HCT116 (cell line): ENCODE measurements at regions not wholly inside any gene's neighbourhood (a gene's known extent, or its start where the extent isn't known, plus 50 kb on each side); places are given as distances from the start of the nearest gene placed in this dataset.

Source experiments
- ATAC-seq: fragments of 200-7000 bp; cut with Tn5 transposase; 2 replicates; pipeline ENCODE4 v1.9.1; 2020; ENCODE audit warnings: mild to moderate bottlenecking, moderate library complexity
- BruUV-seq: library from RNA; stranded (reverse); fragments of 400-500 nt; replicated peaks from 2 replicates; lab custom pipeline; 2021; lab: Mats Ljungman, UMichigan
- CTCF ChIA-PET: fragments of 300-600 bp; sonication (Branson Sonifier 250); formaldehyde crosslinking; loops from one replicate; lab custom pipeline; 2021; ENCODE audit warnings: antibody characterized with exemption; lab: Charles Lee
- POLR2A ChIA-PET: fragments of 300-600, 350-600 bp; sonication (Branson Sonifier 250); formaldehyde crosslinking; loops from one replicate; lab custom pipeline; 2021; ENCODE audit warnings: antibody characterized with exemption; lab: Charles Lee
- RAD21 ChIA-PET, 2 experiments: fragments of 300-600 bp; sonication (Branson Sonifier 250); formaldehyde crosslinking; loops; one replicate each; lab custom pipeline; 2023; ENCODE audit warnings: low total read pairs in 2 of 2; ENCODE audit not compliant: uncharacterized antibody in 2 of 2, unreplicated experiment in 2 of 2, low non-redundant PET in 1 of 2; lab: Charles Lee
- DNase-seq: peaks from one replicate; pipeline ENCODE4 v3.0.0-alpha.2; 2010; ENCODE audit warnings: low read depth, low spot score
- H2AFZ ChIP-seq: fragments of 200-600 bp; shearing (Covaris generic), sonication (generic); 2 replicates; pipeline ENCODE4 v1.6.1; 2017; ENCODE audit warnings: low read depth, mixed run types, mixed read lengths, antibody characterized with exemption, low read length; ENCODE audit not compliant: poor library complexity, severe bottlenecking
- H3K27ac ChIP-seq: 2 replicates; pipeline ENCODE4 v1.5.1; 2012; ENCODE audit warnings: low read depth, low read length
- H3K27me3 ChIP-seq: fragments of 200-600 bp; sonication (generic); 2 replicates; pipeline ENCODE4 v1.6.1; 2016; ENCODE audit warnings: mixed run types, low read length, mixed read lengths; ENCODE audit not compliant: insufficient read depth
- H3K36me3 ChIP-seq, 2 experiments: fragments of 200-500 bp in 1 of 2; fragments of 200-600 bp in 1 of 2; sonication (Bioruptor generic) in 1 of 2; sonication (generic) in 1 of 2; 2 replicates each; pipeline versions ENCODE4 v1.5.1 to v1.6.1; 2014 to 2016; ENCODE audit warnings: low read length in 2 of 2, inconsistent platforms in 1 of 2, mixed read lengths in 1 of 2, mixed run types in 1 of 2; ENCODE audit not compliant: insufficient read depth in 2 of 2, control insufficient read depth in 1 of 2
- H3K4me1 ChIP-seq, 2 experiments: fragments of 200-600 bp in 1 of 2; sonication (generic) in 1 of 2; 2 replicates each; pipeline versions ENCODE4 v1.5.1 to v1.6.1; 2012 to 2017; ENCODE audit warnings: low read length in 2 of 2, inconsistent platforms in 1 of 2, mild to moderate bottlenecking in 1 of 2, mixed read lengths in 1 of 2, mixed run types in 1 of 2, moderate library complexity in 1 of 2; ENCODE audit not compliant: insufficient read depth in 2 of 2, control insufficient read depth in 1 of 2
- H3K4me2 ChIP-seq: fragments of 200-600 bp; sonication (generic); 2 replicates; pipeline ENCODE4 v1.6.1; 2017; ENCODE audit warnings: mixed run types, low read length, mixed read lengths
- H3K4me3 ChIP-seq, 2 experiments: fragments of 200-600 bp in 1 of 2; sonication (generic) in 1 of 2; replicated peaks in 1 of 2; 2 replicates each; pipeline ENCODE4 v1.5.1; 2011 to 2016; ENCODE audit warnings: low read length in 2 of 2, control low read depth in 1 of 2, low read depth in 1 of 2, mild to moderate bottlenecking in 1 of 2, mixed read lengths in 1 of 2, mixed run types in 1 of 2
- H3K79me2 ChIP-seq: fragments of 200-600 bp; sonication (generic); 2 replicates; pipeline ENCODE4 v1.6.1; 2017; ENCODE audit warnings: mild to moderate bottlenecking, mixed run types, low read length, moderate library complexity, mixed read lengths; ENCODE audit not compliant: insufficient read depth
- H3K9ac ChIP-seq: fragments of 200-600 bp; sonication (generic); 2 replicates; pipeline ENCODE4 v1.6.1; 2016; ENCODE audit warnings: low read length, mixed read lengths
- H3K9me2 ChIP-seq: fragments of 200-600 bp; sonication (generic), shearing (Covaris generic); 2 replicates; pipeline ENCODE4 v1.6.1; 2017; ENCODE audit warnings: mixed run types, mild to moderate bottlenecking, moderate library complexity; ENCODE audit not compliant: insufficient read depth
- H3K9me3 ChIP-seq, 2 experiments: fragments of 200-500 bp in 1 of 2; fragments of 200-600 bp in 1 of 2; sonication (Bioruptor generic) in 1 of 2; sonication (generic) in 1 of 2; 2 replicates each; pipeline ENCODE4 v1.6.1; 2014 to 2017; ENCODE audit warnings: low read length in 2 of 2, mixed read lengths in 2 of 2, inconsistent platforms in 1 of 2, low read depth in 1 of 2, mild to moderate bottlenecking in 1 of 2, mixed run types in 1 of 2, moderate library complexity in 1 of 2; ENCODE audit not compliant: control insufficient read depth in 1 of 2, insufficient read depth in 1 of 2
- H4K20me1 ChIP-seq: fragments of 200-600 bp; sonication (generic), shearing (Covaris generic); 2 replicates; pipeline ENCODE4 v1.6.1; 2017; ENCODE audit warnings: mixed run types, mild to moderate bottlenecking, moderate library complexity; ENCODE audit not compliant: insufficient read depth
- CBX3 ChIP-seq: IDR thresholded peaks from 2 replicates; pipeline ENCODE4 v1.6.1; 2012; ENCODE audit warnings: low read depth
- CEBPB ChIP-seq: IDR thresholded peaks from 2 replicates; pipeline ENCODE4 v1.6.1; 2012; ENCODE audit warnings: low read depth
- EGR1 ChIP-seq: IDR thresholded peaks from 2 replicates; pipeline ENCODE4 v1.6.1; 2012; ENCODE audit warnings: low read depth
- ELF1 ChIP-seq: IDR thresholded peaks from 2 replicates; pipeline ENCODE4 v1.6.1; 2012; ENCODE audit warnings: low read depth, borderline replicate concordance
- EZH2 ChIP-seq: fragments of 200-600 bp; sonication (generic); IDR thresholded peaks from 2 replicates; pipeline ENCODE4 v1.6.1; 2017; ENCODE audit warnings: antibody characterized with exemption, mixed run types
- FOSL1 ChIP-seq: IDR thresholded peaks from 2 replicates; pipeline ENCODE4 v1.6.1; 2012; ENCODE audit warnings: low read depth
- JUND ChIP-seq: IDR thresholded peaks from 2 replicates; pipeline ENCODE4 v1.6.1; 2012
- POLR2A ChIP-seq: IDR thresholded peaks from 2 replicates; pipeline ENCODE4 v1.7.0; 2011; ENCODE audit warnings: borderline replicate concordance; ENCODE audit not compliant: insufficient read depth, insufficient read length; ENCODE audit errors: extremely low read depth
- POLR2AphosphoS5 ChIP-seq: IDR thresholded peaks from 2 replicates; pipeline ENCODE4 v1.6.1; 2011; ENCODE audit warnings: mild to moderate bottlenecking, low read depth, low read length, moderate library complexity
- SIN3A ChIP-seq: IDR thresholded peaks from 2 replicates; pipeline ENCODE4 v1.6.1; 2012; ENCODE audit warnings: low read depth
- SRF ChIP-seq: IDR thresholded peaks from 2 replicates; pipeline ENCODE4 v1.6.1; 2012; ENCODE audit warnings: low read depth
- TCF7L2 ChIP-seq: IDR thresholded peaks from 2 replicates; pipeline ENCODE4 v1.7.0; 2011; ENCODE audit warnings: borderline replicate concordance, inconsistent platforms; ENCODE audit not compliant: insufficient read depth, insufficient read length; ENCODE audit errors: extremely low read depth
- YY1 ChIP-seq: IDR thresholded peaks from 2 replicates; pipeline ENCODE4 v1.6.1; 2011; ENCODE audit warnings: low read length, low read depth, moderate library complexity, mild to moderate bottlenecking; ENCODE audit not compliant: insufficient replicate concordance; ENCODE audit errors: extremely low read depth
- intact Hi-C: fragments of 100-400 bp; cut with micrococcal nuclease; formaldehyde crosslinking; loops from 2 replicates; pipeline ENCODE4 v1.10.0; 2022
- TF ChIP-seq, protein P1 (sequence below): IDR thresholded peaks from 2 replicates; pipeline ENCODE4 v1.6.1; 2012
- TF ChIP-seq, protein P2 (sequence below): IDR thresholded peaks from 2 replicates; pipeline ENCODE4 v1.6.1; 2012; ENCODE audit warnings: low read depth
- TF ChIP-seq, protein P3 (sequence below), 3 experiments: fragments of 200-600 bp in 1 of 3; sonication (generic) in 1 of 3; IDR thresholded peaks in 2 of 3; conservative IDR thresholded peaks in 1 of 3; 2 replicates each; pipeline ENCODE4 v1.5.1; 2012 to 2017; ENCODE audit warnings: low read depth in 2 of 3, low read length in 2 of 3, antibody characterized with exemption in 1 of 3, borderline replicate concordance in 1 of 3, control low read depth in 1 of 3, mild to moderate bottlenecking in 1 of 3, mixed read lengths in 1 of 3, mixed run types in 1 of 3, moderate library complexity in 1 of 3; ENCODE audit not compliant: insufficient read depth in 1 of 3
- TF ChIP-seq, protein P4 (sequence below): IDR thresholded peaks from 2 replicates; pipeline ENCODE4 v1.6.1; 2011; ENCODE audit warnings: mild to moderate bottlenecking, low read length, moderate library complexity; ENCODE audit not compliant: insufficient replicate concordance; ENCODE audit errors: extremely low read depth

DNA sequence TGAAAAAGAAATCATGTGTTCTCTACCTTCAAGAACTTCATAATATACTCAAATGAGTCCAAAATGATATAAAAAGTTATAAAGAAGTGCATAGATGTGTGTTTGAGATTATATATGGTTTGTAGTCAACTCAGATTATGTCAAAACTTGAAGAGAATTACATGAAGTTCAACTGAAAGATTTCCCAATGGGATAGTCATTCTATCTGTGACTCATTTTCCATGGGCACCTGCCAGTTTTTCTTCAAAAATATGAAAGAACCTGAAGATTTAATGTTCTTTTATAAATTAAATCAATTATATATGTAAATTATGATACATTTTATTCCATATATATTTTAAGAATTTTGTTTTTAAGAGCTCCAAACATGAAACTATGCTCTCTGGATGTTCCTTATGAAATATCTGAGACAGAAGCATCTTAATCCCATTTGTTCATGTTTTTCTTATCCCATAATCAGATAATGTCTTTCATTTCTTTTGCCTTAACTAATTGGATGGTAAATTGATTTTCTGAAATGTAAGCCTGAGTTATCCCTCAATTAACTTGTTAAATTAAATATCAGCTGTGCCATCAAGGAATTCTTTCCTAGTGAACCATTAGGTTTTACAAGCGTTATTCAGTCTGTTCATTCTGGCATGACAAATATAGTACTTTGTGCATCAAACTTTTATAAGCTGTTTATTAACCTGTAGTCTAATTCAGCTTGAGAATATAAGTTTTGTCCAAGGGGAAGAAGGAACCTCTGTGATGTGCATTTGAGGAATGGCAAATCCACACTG, 387.1 kb downstream of the IPMK start:
- no peak for DNase-seq
- Histone ChIP-seq H2AFZ (no peak overlapping the region), H3K9me2 (no peaks in the 10 kb centered on the region), H3K27ac (no peak overlapping the region), H3K9me3 (peaks cover 0 to 6% of the 10 kb centered on the region in 2 experiments; a peak in 2 of 4 replicates), H3K4me1 (no peaks in the 10 kb centered on the region), H3K27me3 (no peaks in the 10 kb centered on the region), H3K36me3 (no peaks in the 10 kb centered on the region), H3K9ac (no peak overlapping the region), H3K4me3 (no peak overlapping the region), H3K4me2 (no peak overlapping the region), H3K79me2 (no peaks in the 10 kb centered on the region), H4K20me1 (no peaks in the 10 kb centered on the region)
- CTCF ChIA-PET: no interaction called here
- ATAC-seq: no peak
- RAD21 ChIA-PET: no interaction called here
- intact Hi-C loops: no loop called here
- BruUV-seq: no TSS peak
- POLR2A ChIA-PET: no interaction called here
- TF ChIP-seq CBX3 (no peak), CEBPB (no peak), YY1 (no peak), TCF7L2 (no peak), EGR1 (no peak), POLR2AphosphoS5 (no peak), SIN3A (no peak), SRF (no peak), POLR2A (no peak), FOSL1 (no peak), JUND (no peak), EZH2 (no peak), ELF1 (no peak)
- TF ChIP-seq, protein P1, sequence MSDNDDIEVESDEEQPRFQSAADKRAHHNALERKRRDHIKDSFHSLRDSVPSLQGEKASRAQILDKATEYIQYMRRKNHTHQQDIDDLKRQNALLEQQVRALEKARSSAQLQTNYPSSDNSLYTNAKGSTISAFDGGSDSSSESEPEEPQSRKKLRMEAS: no peak
- TF ChIP-seq, protein P2, sequence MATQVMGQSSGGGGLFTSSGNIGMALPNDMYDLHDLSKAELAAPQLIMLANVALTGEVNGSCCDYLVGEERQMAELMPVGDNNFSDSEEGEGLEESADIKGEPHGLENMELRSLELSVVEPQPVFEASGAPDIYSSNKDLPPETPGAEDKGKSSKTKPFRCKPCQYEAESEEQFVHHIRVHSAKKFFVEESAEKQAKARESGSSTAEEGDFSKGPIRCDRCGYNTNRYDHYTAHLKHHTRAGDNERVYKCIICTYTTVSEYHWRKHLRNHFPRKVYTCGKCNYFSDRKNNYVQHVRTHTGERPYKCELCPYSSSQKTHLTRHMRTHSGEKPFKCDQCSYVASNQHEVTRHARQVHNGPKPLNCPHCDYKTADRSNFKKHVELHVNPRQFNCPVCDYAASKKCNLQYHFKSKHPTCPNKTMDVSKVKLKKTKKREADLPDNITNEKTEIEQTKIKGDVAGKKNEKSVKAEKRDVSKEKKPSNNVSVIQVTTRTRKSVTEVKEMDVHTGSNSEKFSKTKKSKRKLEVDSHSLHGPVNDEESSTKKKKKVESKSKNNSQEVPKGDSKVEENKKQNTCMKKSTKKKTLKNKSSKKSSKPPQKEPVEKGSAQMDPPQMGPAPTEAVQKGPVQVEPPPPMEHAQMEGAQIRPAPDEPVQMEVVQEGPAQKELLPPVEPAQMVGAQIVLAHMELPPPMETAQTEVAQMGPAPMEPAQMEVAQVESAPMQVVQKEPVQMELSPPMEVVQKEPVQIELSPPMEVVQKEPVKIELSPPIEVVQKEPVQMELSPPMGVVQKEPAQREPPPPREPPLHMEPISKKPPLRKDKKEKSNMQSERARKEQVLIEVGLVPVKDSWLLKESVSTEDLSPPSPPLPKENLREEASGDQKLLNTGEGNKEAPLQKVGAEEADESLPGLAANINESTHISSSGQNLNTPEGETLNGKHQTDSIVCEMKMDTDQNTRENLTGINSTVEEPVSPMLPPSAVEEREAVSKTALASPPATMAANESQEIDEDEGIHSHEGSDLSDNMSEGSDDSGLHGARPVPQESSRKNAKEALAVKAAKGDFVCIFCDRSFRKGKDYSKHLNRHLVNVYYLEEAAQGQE: no peak
- TF ChIP-seq, protein P3, sequence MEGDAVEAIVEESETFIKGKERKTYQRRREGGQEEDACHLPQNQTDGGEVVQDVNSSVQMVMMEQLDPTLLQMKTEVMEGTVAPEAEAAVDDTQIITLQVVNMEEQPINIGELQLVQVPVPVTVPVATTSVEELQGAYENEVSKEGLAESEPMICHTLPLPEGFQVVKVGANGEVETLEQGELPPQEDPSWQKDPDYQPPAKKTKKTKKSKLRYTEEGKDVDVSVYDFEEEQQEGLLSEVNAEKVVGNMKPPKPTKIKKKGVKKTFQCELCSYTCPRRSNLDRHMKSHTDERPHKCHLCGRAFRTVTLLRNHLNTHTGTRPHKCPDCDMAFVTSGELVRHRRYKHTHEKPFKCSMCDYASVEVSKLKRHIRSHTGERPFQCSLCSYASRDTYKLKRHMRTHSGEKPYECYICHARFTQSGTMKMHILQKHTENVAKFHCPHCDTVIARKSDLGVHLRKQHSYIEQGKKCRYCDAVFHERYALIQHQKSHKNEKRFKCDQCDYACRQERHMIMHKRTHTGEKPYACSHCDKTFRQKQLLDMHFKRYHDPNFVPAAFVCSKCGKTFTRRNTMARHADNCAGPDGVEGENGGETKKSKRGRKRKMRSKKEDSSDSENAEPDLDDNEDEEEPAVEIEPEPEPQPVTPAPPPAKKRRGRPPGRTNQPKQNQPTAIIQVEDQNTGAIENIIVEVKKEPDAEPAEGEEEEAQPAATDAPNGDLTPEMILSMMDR (IDR thresholded peaks at IDR 0.05 in 2 of 3, conservative IDR thresholded peaks at IDR 0.05 in 1 of 3; ENCODE audit: borderline replicate concordance in 1 of 3, insufficient read depth in 1 of 3, low read depth in 2 of 3, low read length in 2 of 3): no peak
- TF ChIP-seq, protein P4, sequence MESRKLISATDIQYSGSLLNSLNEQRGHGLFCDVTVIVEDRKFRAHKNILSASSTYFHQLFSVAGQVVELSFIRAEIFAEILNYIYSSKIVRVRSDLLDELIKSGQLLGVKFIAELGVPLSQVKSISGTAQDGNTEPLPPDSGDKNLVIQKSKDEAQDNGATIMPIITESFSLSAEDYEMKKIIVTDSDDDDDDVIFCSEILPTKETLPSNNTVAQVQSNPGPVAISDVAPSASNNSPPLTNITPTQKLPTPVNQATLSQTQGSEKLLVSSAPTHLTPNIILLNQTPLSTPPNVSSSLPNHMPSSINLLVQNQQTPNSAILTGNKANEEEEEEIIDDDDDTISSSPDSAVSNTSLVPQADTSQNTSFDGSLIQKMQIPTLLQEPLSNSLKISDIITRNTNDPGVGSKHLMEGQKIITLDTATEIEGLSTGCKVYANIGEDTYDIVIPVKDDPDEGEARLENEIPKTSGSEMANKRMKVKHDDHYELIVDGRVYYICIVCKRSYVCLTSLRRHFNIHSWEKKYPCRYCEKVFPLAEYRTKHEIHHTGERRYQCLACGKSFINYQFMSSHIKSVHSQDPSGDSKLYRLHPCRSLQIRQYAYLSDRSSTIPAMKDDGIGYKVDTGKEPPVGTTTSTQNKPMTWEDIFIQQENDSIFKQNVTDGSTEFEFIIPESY: no peak
